MM.1S (cell line): ENCODE measurements at regions not wholly inside any gene's neighbourhood (a gene's known extent, or its start where the extent isn't known, plus 50 kb on each side); places are given as distances from the start of the nearest gene placed in this dataset.

ENCODE experiments used
- DNase-seq: peaks from one replicate; pipeline ENCODE4 v3.0.0-alpha.2; 2015
- H2AFZ ChIP-seq: fragments of 300-600 bp; sonication (generic); 2 replicates; pipeline ENCODE4 v1.6.0; 2016; ENCODE audit warnings: antibody characterized with exemption, low read length
- H3F3A ChIP-seq: fragments of 300-600 bp; sonication (generic); 2 replicates; pipeline ENCODE4 v1.6.1; 2016; ENCODE audit warnings: mild to moderate bottlenecking, antibody characterized with exemption, low read length, moderate library complexity, mixed read lengths; ENCODE audit not compliant: insufficient read depth
- H3K27ac ChIP-seq: fragments of 300-600 bp; sonication (generic); 2 replicates; pipeline ENCODE4 v1.5.1; 2016; ENCODE audit warnings: mild to moderate bottlenecking, low read length
- H3K27me3 ChIP-seq: fragments of 300-600 bp; sonication (generic); replicated peaks from 2 replicates; pipeline ENCODE4 v1.6.0; 2016; ENCODE audit warnings: low read length; ENCODE audit not compliant: insufficient read depth
- H3K36me3 ChIP-seq: fragments of 300-600 bp; sonication (generic); replicated peaks from 2 replicates; pipeline ENCODE4 v1.6.1; 2016; ENCODE audit warnings: mild to moderate bottlenecking, low read length, mixed read lengths; ENCODE audit not compliant: insufficient read depth
- H3K4me1 ChIP-seq: fragments of 300-600 bp; sonication (generic); 2 replicates; pipeline ENCODE4 v1.6.1; 2016; ENCODE audit warnings: low read length, mixed read lengths
- H3K4me2 ChIP-seq: fragments of 300-600 bp; sonication (generic); 2 replicates; pipeline ENCODE4 v1.6.0; 2016; ENCODE audit warnings: low read depth, low read length
- H3K4me3 ChIP-seq: fragments of 300-600 bp; sonication (generic); 2 replicates; pipeline ENCODE4 v1.5.1; 2016; ENCODE audit warnings: low read length, mixed read lengths
- H3K79me2 ChIP-seq: fragments of 300-600 bp; sonication (generic); 2 replicates; pipeline ENCODE4 v1.6.1; 2016; ENCODE audit warnings: mixed run types, low read length, mixed read lengths
- H3K9ac ChIP-seq: fragments of 300-600 bp; sonication (generic); 2 replicates; pipeline ENCODE4 v1.6.1; 2016; ENCODE audit warnings: low read length, mixed read lengths
- H3K9me2 ChIP-seq: fragments of 300-600 bp; sonication (generic); replicated peaks from 2 replicates; pipeline ENCODE4 v1.6.1; 2016; ENCODE audit warnings: mild to moderate bottlenecking, low read length, mixed read lengths; ENCODE audit not compliant: insufficient read depth
- H3K9me3 ChIP-seq: fragments of 300-600 bp; sonication (generic); replicated peaks from 2 replicates; pipeline ENCODE4 v1.6.1; 2016; ENCODE audit warnings: mild to moderate bottlenecking, low read length, mixed read lengths; ENCODE audit not compliant: insufficient read depth
- H4K20me1 ChIP-seq: fragments of 300-600 bp; sonication (generic); 2 replicates; pipeline ENCODE4 v1.6.1; 2016; ENCODE audit warnings: mild to moderate bottlenecking, low read length, moderate library complexity, mixed read lengths; ENCODE audit not compliant: insufficient read depth
- CTCF ChIP-seq: fragments of 300-600 bp; sonication (generic); IDR thresholded peaks from 2 replicates; pipeline ENCODE4 v1.5.1; 2016; ENCODE audit warnings: antibody characterized with exemption, low read length, mixed read lengths
- EZH2 ChIP-seq: fragments of 300-600 bp; sonication (generic); optimal IDR thresholded peaks from 2 replicates; pipeline ENCODE3; 2017; ENCODE audit warnings: low read depth, mild to moderate bottlenecking, antibody characterized with exemption, low read length, mixed read lengths
- EZH2phosphoT487 ChIP-seq: fragments of 300-600 bp; sonication (generic); IDR thresholded peaks from 2 replicates; pipeline ENCODE4 v1.6.1; 2018; ENCODE audit warnings: antibody characterized with exemption, low read length

DNA sequence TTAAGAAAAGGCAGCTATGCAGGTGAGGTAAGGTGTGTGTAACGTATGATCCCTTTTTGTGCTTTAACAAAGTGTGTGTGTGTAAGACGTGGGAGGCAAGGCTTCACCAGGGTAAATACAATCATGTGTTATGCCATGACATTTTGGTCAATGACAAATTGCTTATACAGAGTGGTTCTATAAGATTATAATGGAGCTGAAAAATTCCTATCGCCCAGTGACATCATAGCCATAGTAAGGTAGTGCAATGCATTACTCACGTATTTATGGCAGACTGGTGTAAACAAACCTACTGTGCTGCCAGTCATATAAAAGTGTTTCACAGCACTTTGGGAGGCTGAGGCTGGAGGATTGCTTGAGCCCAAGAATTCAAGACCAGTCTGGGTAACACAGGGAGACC is 60.2 kb upstream of the LCTL start:
- H3K27me3 ChIP-seq, result no peaks in the 10 kb centered on the region
- no peak overlapping the region for H3K4me3 ChIP-seq
- no peaks in the 10 kb centered on the region for H4K20me1 ChIP-seq
- no peak for DNase-seq
- H2AFZ ChIP-seq, result no peak overlapping the region
- H3K9ac ChIP-seq, result no peak overlapping the region
- no peak overlapping the region for H3K27ac ChIP-seq
- no peak overlapping the region for H3K4me2 ChIP-seq
- TF ChIP-seq EZH2phosphoT487 (no peak), EZH2 (no peak), CTCF (no peak)
- no peaks in the 10 kb centered on the region for H3K9me3 ChIP-seq
- H3K36me3 ChIP-seq, result no peaks in the 10 kb centered on the region
- H3K9me2 ChIP-seq, result no peaks in the 10 kb centered on the region
- no peaks in the 10 kb centered on the region for H3F3A ChIP-seq
- H3K4me1 ChIP-seq, result no peaks in the 10 kb centered on the region
- no peaks in the 10 kb centered on the region for H3K79me2 ChIP-seq

- Histone ChIP-seq H3K79me2 (no peaks in the 10 kb centered on the region), H3K4me2 (no peak overlapping the region), H3K4me1 (no peaks in the 10 kb centered on the region), H3K9me3 (no peaks in the 10 kb centered on the region), H3K4me3 (no peak overlapping the region), H3K9me2 (no peaks in the 10 kb centered on the region), H3K27ac (no peak overlapping the region), H3K27me3 (no peaks in the 10 kb centered on the region), H3F3A (no peaks in the 10 kb centered on the region), H4K20me1 (no peaks in the 10 kb centered on the region), H2AFZ (no peak overlapping the region), H3K36me3 (no peaks in the 10 kb centered on the region), H3K9ac (no peak overlapping the region)
- TF ChIP-seq EZH2phosphoT487 (no peak), EZH2 (no peak), CTCF (no peak)
- no peak for DNase-seq
Observed at GRCh38 chr15:66628976-66629723, 63.4 kb upstream of the LCTL start.

- no peaks in the 10 kb centered on the region for H3K79me2 ChIP-seq
- no peak for DNase-seq
- no peaks in the 10 kb centered on the region for H3K4me1 ChIP-seq
- H3K27ac ChIP-seq, result no peak overlapping the region
- H3K27me3 ChIP-seq, result no peaks in the 10 kb centered on the region
- no peak for TF ChIP-seq EZH2phosphoT487
- no peak for TF ChIP-seq CTCF
- TF ChIP-seq EZH2, result no peak
- H3K36me3 ChIP-seq, result no peaks in the 10 kb centered on the region
- no peak overlapping the region for H3K4me3 ChIP-seq
- H3K9me2 ChIP-seq, result no peaks in the 10 kb centered on the region
- no peaks in the 10 kb centered on the region for H3F3A ChIP-seq
- H4K20me1 ChIP-seq, result no peaks in the 10 kb centered on the region
- H3K4me2 ChIP-seq, result no peak overlapping the region
- H2AFZ ChIP-seq, result no peak overlapping the region
- H3K9ac ChIP-seq, result no peak overlapping the region
- H3K9me3 ChIP-seq, result no peaks in the 10 kb centered on the region
Observed at GRCh38 chr15:66629817-66630576, 64.2 kb upstream of the LCTL start.
